ENCODE measurements at regions not wholly inside any gene's neighbourhood (a gene's known extent, or its start where the extent isn't known, plus 50 kb on each side); places are given as distances from the start of the nearest gene placed in this dataset.
"Not testable (repeated sequence)": the region's sequence is repeated elsewhere in the genome, so short reads cannot be mapped to it uniquely, and the experiment has no call there.

- H3K27ac Mint-ChIP-seq, result peak overlapping the region; percentile 85
- peaks cover 9% of the 10 kb centered on the region for H3K4me1 Mint-ChIP-seq
- H3K9me3 Mint-ChIP-seq, result no peaks in the 10 kb centered on the region
- peaks cover 7% of the 10 kb centered on the region for H3K27me3 Mint-ChIP-seq
- peak overlapping the region; percentile 49 for H3K4me3 Mint-ChIP-seq
- ATAC-seq (ENCODE audit: low read depth) (peak; percentile 82), DNase-seq (ENCODE audit: low spot score in 2 of 2) (peak in 1 of 2 donors; percentile 11)
- H3K36me3 Mint-ChIP-seq, result no peaks in the 10 kb centered on the region
These were observed 204.7 kb upstream of the EXOC2 start for GRCh38 chr6:897528-898207.

GRCh38 chr6:894274-894673, 201.3 kb upstream of the EXOC2 start:
- no peaks in the 10 kb centered on the region for H3K36me3 Mint-ChIP-seq
- DNase-seq (ENCODE audit: low spot score in 2 of 2) (no peak), ATAC-seq (ENCODE audit: low read depth) (no peak)
- no peaks in the 10 kb centered on the region for H3K9me3 Mint-ChIP-seq
- peaks cover 8% of the 10 kb centered on the region for H3K27me3 Mint-ChIP-seq
- peaks cover 11% of the 10 kb centered on the region for H3K4me1 Mint-ChIP-seq
- H3K27ac Mint-ChIP-seq, result no peak overlapping the region
- no peak overlapping the region for H3K4me3 Mint-ChIP-seq

GRCh38 chr6:890995-891394, 198.1 kb upstream of the EXOC2 start:
- no peak overlapping the region for H3K27ac Mint-ChIP-seq
- H3K36me3 Mint-ChIP-seq, result no peaks in the 10 kb centered on the region
- DNase-seq (ENCODE audit: low spot score in 2 of 2) (no peak), ATAC-seq (ENCODE audit: low read depth) (no peak)
- H3K9me3 Mint-ChIP-seq, result peaks cover 1% of the 10 kb centered on the region
- peaks cover 2% of the 10 kb centered on the region for H3K4me1 Mint-ChIP-seq
- H3K27me3 Mint-ChIP-seq, result peaks cover 3% of the 10 kb centered on the region
- H3K4me3 Mint-ChIP-seq, result no peak overlapping the region

- Mint-ChIP-seq H3K27ac (no peak overlapping the region), H3K36me3 (no peaks in the 10 kb centered on the region), H3K27me3 (peaks cover 3% of the 10 kb centered on the region), H3K4me1 (peaks cover 2% of the 10 kb centered on the region), H3K9me3 (peaks cover 1% of the 10 kb centered on the region), H3K4me3 (no peak overlapping the region)
- DNase-seq (ENCODE audit: low spot score in 2 of 2) (no peak), ATAC-seq (ENCODE audit: low read depth) (no peak)
These were observed 197.3 kb upstream of the EXOC2 start for GRCh38 chr6:890201-890600.

DNA sequence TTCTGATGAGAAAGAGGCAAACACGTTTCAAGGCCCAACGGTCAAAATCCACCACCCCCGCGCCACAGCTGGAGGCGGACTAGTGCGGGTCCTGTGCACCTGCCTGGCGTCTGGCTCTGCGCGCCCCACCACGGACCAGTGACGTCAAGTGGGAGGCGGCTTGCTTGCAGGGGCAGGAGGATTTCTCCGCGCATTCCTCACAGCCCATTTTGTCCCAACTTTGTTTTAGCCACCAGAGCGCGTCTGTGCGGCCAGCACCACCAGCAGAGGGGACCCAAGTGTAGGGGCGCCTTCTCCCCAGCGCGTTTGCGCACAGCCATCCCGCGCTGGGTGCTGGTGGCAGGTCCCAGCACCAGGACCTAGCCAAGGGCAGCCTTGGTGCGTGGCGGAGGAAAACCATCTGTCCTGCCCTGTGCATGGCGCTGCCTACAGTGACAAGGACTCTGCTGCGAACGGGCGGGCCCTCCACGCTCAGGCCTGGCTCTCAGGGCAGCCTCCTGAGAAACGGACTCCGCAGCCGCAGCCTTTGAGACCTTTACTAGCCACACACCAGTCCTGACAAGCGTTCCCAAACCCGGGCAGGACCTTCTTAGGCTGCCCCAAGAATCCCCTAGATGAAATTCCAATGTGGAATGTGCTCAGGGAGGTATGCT, 194.8 kb upstream of the EXOC2 start:
- no peak overlapping the region for H3K27ac Mint-ChIP-seq
- peaks cover 2% of the 10 kb centered on the region for H3K4me1 Mint-ChIP-seq
- peaks cover 1% of the 10 kb centered on the region for H3K9me3 Mint-ChIP-seq
- ATAC-seq (ENCODE audit: low read depth) (no peak), DNase-seq (ENCODE audit: low spot score in 2 of 2) (no peak)
- no peaks in the 10 kb centered on the region for H3K36me3 Mint-ChIP-seq
- H3K27me3 Mint-ChIP-seq, result peaks cover 6% of the 10 kb centered on the region
- H3K4me3 Mint-ChIP-seq, result no peak overlapping the region

DNA sequence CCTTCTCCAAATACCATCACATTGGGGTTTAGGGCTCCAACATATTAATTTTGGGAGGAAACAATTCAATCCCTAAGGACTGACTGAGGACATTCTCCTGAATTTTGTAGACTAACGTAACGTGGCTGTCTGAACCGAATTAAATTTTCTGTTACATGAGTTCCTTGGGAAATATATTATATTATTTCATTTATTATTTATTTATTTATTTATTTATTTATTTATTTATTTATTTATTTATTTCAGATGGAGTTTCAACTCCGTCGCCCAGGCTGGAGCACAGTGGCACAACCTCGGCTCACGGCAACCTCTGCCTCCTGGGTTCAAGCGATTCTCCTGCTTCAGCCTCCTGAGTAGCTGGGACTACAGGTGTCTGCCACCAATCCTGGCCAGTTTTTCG, 193.2 kb upstream of the EXOC2 start:
- not testable (repeated sequence) for H3K27ac Mint-ChIP-seq; H3K27me3 Mint-ChIP-seq; H3K4me3 Mint-ChIP-seq; H3K4me1 Mint-ChIP-seq; H3K36me3 Mint-ChIP-seq; DNase-seq (ENCODE audit: low spot score in 2 of 2); ATAC-seq (ENCODE audit: low read depth); H3K9me3 Mint-ChIP-seq

- peaks cover 1% of the 10 kb centered on the region for H3K9me3 Mint-ChIP-seq
- H3K27me3 Mint-ChIP-seq, result peaks cover 8% of the 10 kb centered on the region
- no peak overlapping the region for H3K27ac Mint-ChIP-seq
- no peaks in the 10 kb centered on the region for H3K4me1 Mint-ChIP-seq
- H3K4me3 Mint-ChIP-seq, result no peak overlapping the region
- no peaks in the 10 kb centered on the region for H3K36me3 Mint-ChIP-seq
- ATAC-seq (ENCODE audit: low read depth) (no peak), DNase-seq (ENCODE audit: low spot score in 2 of 2) (no peak)
These were observed 192.2 kb upstream of the EXOC2 start for GRCh38 chr6:885051-885590.

GRCh38 chr6:884570-884969, 191.6 kb upstream of the EXOC2 start:
- H3K27ac Mint-ChIP-seq, result no peak overlapping the region
- peaks cover 9% of the 10 kb centered on the region for H3K27me3 Mint-ChIP-seq
- no peak for DNase-seq (ENCODE audit: low spot score in 2 of 2)
- H3K36me3 Mint-ChIP-seq, result no peaks in the 10 kb centered on the region
- no peak for ATAC-seq (ENCODE audit: low read depth)
- peaks cover 1% of the 10 kb centered on the region for H3K9me3 Mint-ChIP-seq
- no peak overlapping the region for H3K4me3 Mint-ChIP-seq
- no peaks in the 10 kb centered on the region for H3K4me1 Mint-ChIP-seq

DNA sequence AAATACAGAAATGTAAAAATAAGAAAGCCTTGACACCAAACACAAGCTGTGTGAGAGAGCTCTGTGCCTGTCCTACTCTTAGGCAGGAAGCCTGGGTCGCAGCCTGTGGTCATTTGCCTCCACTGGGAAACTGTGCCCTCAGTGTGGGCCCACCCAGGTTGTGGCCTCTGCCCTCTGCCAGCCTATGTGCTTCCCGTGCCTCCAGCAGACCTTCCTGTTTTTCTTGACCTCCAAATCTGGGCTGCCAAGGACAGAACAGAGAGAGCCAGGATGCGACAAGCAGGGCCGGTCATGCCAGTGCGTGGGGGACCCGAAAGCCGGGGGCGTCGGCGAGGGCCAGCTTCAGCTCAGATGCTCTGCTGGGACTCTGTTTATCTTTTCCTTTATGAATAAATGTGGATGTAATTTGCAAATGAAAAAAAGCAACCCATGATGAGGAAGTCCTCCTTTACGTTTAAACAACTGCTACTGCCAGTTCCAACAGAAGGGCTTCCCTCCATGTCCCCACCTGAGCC, 189.2 kb upstream of the EXOC2 start:
- Mint-ChIP-seq H3K4me1 (no peaks in the 10 kb centered on the region), H3K27me3 (peaks cover 12% of the 10 kb centered on the region), H3K27ac (no peak overlapping the region), H3K9me3 (peaks cover 1% of the 10 kb centered on the region), H3K36me3 (no peaks in the 10 kb centered on the region), H3K4me3 (no peak overlapping the region)
- DNase-seq (ENCODE audit: low spot score in 2 of 2) (no peak), ATAC-seq (ENCODE audit: low read depth) (no peak)

- Mint-ChIP-seq H3K27ac (no peak overlapping the region), H3K36me3 (no peaks in the 10 kb centered on the region), H3K4me1 (no peaks in the 10 kb centered on the region), H3K9me3 (no peaks in the 10 kb centered on the region), H3K4me3 (no peak overlapping the region), H3K27me3 (peaks cover 15% of the 10 kb centered on the region)
- DNase-seq (ENCODE audit: low spot score in 2 of 2), result no peak
- no peak for ATAC-seq (ENCODE audit: low read depth)
These were observed 185.2 kb upstream of the EXOC2 start for GRCh38 chr6:878179-878578.

DNA sequence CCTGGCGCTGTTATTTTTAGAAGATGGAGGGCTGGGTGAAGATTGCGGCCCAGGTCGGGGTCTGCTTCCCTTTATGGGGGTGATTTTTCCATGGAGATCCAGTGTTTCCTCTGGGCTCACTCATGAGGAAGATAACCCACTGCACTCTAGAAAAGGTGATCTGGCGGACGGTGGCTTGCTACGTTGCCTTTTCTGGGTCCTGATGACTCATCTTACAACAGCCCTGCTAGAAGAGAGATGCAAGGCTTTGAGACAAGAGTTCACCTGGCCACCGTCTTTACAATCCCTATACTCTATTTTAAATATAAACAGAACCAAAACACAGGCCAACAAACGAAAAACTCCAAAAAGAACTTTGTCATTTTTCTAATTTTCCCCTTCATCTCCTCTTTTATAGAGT, 182.1 kb upstream of the EXOC2 start:
- ATAC-seq (ENCODE audit: low read depth) (no peak), DNase-seq (ENCODE audit: low spot score in 2 of 2) (no peak)
- Mint-ChIP-seq H3K27ac (no peak overlapping the region), H3K4me1 (no peaks in the 10 kb centered on the region), H3K4me3 (no peak overlapping the region), H3K9me3 (no peaks in the 10 kb centered on the region), H3K36me3 (no peaks in the 10 kb centered on the region), H3K27me3 (peaks cover 17% of the 10 kb centered on the region)

DNA sequence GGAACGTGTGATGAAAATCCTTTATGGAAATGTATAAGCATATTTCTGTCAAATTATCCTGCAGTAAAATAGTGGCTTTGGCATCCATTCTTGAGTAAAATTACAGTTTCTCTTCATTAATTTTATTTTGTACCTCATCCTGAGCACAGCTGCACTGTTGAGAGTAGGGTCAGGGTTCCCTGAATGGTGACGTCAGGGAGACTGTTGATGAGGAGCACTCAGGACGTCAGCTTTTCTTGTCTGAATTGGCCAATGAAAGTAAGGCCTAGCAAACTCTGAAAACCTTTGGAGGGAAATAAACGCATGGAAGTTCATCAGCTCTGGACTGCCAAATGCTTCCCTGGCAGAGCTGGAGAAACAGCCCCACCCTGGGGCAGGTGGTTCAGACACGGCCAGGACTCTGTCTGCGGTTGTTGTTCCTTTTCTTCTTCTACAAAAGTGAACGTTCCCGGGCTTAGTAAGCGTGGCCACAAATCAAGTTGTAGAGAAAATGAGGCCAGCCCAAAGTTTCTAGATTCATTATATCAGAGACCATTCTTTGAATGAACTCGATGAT, 179.7 kb upstream of the EXOC2 start:
- H3K27ac Mint-ChIP-seq, result no peak overlapping the region
- H3K36me3 Mint-ChIP-seq, result no peaks in the 10 kb centered on the region
- H3K4me1 Mint-ChIP-seq, result no peaks in the 10 kb centered on the region
- ATAC-seq (ENCODE audit: low read depth) (no peak), DNase-seq (ENCODE audit: low spot score in 2 of 2) (no peak)
- H3K27me3 Mint-ChIP-seq, result peaks cover 12% of the 10 kb centered on the region
- H3K4me3 Mint-ChIP-seq, result no peak overlapping the region
- no peaks in the 10 kb centered on the region for H3K9me3 Mint-ChIP-seq

DNA sequence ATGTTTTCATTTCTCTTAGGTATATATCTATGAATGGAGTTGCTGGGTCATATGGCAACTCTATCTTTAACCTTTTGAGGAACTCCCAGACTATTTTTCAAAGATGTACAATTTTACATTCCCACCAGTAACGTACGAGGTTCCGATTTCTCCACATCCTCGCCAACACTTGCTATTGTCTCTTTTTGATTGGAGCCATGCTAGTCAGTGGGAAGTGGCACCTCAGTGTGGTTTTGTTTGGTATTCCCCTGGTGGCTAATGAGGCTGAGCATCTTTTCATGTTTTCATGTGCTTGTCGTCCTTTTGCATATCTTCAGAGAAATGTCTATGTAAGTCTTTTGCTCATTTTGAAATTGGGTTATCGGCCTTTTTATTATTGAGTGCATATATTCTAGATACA, 178.6 kb upstream of the EXOC2 start:
- H3K36me3 Mint-ChIP-seq, result no peaks in the 10 kb centered on the region
- peaks cover 15% of the 10 kb centered on the region for H3K27me3 Mint-ChIP-seq
- DNase-seq (ENCODE audit: low spot score in 2 of 2), result no peak
- H3K9me3 Mint-ChIP-seq, result no peaks in the 10 kb centered on the region
- H3K27ac Mint-ChIP-seq, result no peak overlapping the region
- no peaks in the 10 kb centered on the region for H3K4me1 Mint-ChIP-seq
- H3K4me3 Mint-ChIP-seq, result no peak overlapping the region
- no peak for ATAC-seq (ENCODE audit: low read depth)

DNA sequence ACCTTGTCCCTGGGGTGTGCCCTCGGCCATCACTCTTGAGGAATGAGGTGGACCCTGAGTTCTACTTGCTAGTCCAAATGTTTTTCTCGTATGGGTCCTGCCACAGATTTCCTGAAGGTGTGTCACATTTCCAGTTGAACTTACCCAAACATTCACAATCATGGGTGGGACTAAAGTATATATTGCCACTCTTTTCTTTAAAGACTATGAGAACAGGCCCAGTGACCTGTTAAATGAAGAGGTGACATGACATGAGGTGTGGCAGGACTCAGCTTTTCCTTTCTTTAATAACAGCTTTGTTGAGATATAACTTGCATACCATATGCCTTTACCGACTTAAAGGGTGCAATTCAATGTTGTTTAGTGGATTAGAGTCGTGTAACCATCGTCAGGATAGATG, 177.2 kb upstream of the EXOC2 start:
- Mint-ChIP-seq H3K9me3 (no peaks in the 10 kb centered on the region), H3K4me3 (no peak overlapping the region)

More for the DNA sequence above, 177.2 kb upstream of the EXOC2 start:
- peaks cover 14% of the 10 kb centered on the region for H3K27me3 Mint-ChIP-seq
- no peak for ATAC-seq (ENCODE audit: low read depth)
- H3K36me3 Mint-ChIP-seq, result no peaks in the 10 kb centered on the region
- no peak for DNase-seq (ENCODE audit: low spot score in 2 of 2)
- no peak overlapping the region for H3K27ac Mint-ChIP-seq
- no peaks in the 10 kb centered on the region for H3K4me1 Mint-ChIP-seq

Data from memory B cell (primary cell).